GM23338 (cell line): ENCODE measurements at regions not wholly inside any gene's neighbourhood (a gene's known extent, or its start where the extent isn't known, plus 50 kb on each side); places are given as distances from the start of the nearest gene placed in this dataset.

Experiments used
- ATAC-seq: fragments of 200-7000 bp; cut with Tn5 transposase; 3 replicates; pipeline ENCODE4 v1.9.1; 2020
- DNase-seq: peaks from one replicate; pipeline ENCODE4 v3.0.0-alpha.2; 2015; ENCODE audit warnings: low spot score
- H2AFZ ChIP-seq: fragments of 200-600 bp; sonication (generic); 2 replicates; pipeline ENCODE4 v1.8.0; 2016; ENCODE audit warnings: antibody characterized with exemption, mild to moderate bottlenecking, moderate library complexity
- H3F3A ChIP-seq: fragments of 200-600 bp; sonication (generic); replicated peaks from 2 replicates; pipeline ENCODE4 v1.8.0; 2017; ENCODE audit warnings: antibody characterized with exemption, mixed run types, low read depth
- H3K27ac ChIP-seq: fragments of 200-600 bp; sonication (generic); 2 replicates; pipeline ENCODE4 v1.6.1; 2016; ENCODE audit warnings: low read depth
- H3K27me3 ChIP-seq: fragments of 200-600 bp; sonication (generic); 2 replicates; pipeline ENCODE4 v1.8.0; 2016; ENCODE audit warnings: mild to moderate bottlenecking, mixed run types, moderate library complexity; ENCODE audit not compliant: insufficient read depth
- H3K36me3 ChIP-seq: fragments of 200-600 bp; sonication (generic); 2 replicates; pipeline ENCODE4 v1.8.0; 2016; ENCODE audit warnings: mild to moderate bottlenecking; ENCODE audit not compliant: insufficient read depth
- H3K4me1 ChIP-seq: fragments of 200-600 bp; sonication (generic); 2 replicates; pipeline ENCODE4 v1.8.0; 2016; ENCODE audit warnings: mild to moderate bottlenecking, moderate library complexity; ENCODE audit not compliant: insufficient read depth
- H3K4me2 ChIP-seq: fragments of 200-600 bp; sonication (generic); 2 replicates; pipeline ENCODE4 v1.7.1; 2017; ENCODE audit warnings: mixed run types
- H3K4me3 ChIP-seq: fragments of 200-600 bp; sonication (generic); 2 replicates; pipeline ENCODE4 v1.6.1; 2016; ENCODE audit warnings: mixed run types
- H3K79me2 ChIP-seq: fragments of 200-600 bp; sonication (generic); replicated peaks from 2 replicates; pipeline ENCODE4 v1.8.0; 2017; ENCODE audit warnings: mild to moderate bottlenecking; ENCODE audit not compliant: insufficient read depth
- H3K9me2 ChIP-seq: fragments of 200-600 bp; sonication (generic); 2 replicates; pipeline ENCODE4 v1.8.0; 2017; ENCODE audit not compliant: insufficient read depth
- H4K20me1 ChIP-seq: fragments of 200-600 bp; sonication (generic); replicated peaks from 2 replicates; pipeline ENCODE4 v1.8.0; 2017; ENCODE audit warnings: mild to moderate bottlenecking; ENCODE audit not compliant: insufficient read depth
- H3K27ac Mint-ChIP-seq: 2 replicates; pipeline ENCODE4 v1.8.0; 2020; ENCODE audit warnings: inconsistent platforms, mild to moderate bottlenecking, moderate library complexity, mixed read lengths
- H3K27me3 Mint-ChIP-seq: 3 replicates; pipeline ENCODE4 v1.8.0; 2022; ENCODE audit warnings: low read depth, mild to moderate bottlenecking, moderate library complexity, mixed read lengths, inconsistent platforms; ENCODE audit not compliant: insufficient read depth, poor library complexity
- H3K36me3 Mint-ChIP-seq: 3 replicates; pipeline ENCODE4 v1.8.0; 2021; ENCODE audit warnings: low read depth, mild to moderate bottlenecking, inconsistent platforms, moderate library complexity, mixed read lengths
- H3K4me1 Mint-ChIP-seq: 3 replicates; pipeline ENCODE4 v1.8.0; 2020; ENCODE audit warnings: mild to moderate bottlenecking, inconsistent platforms, mixed read lengths
- H3K4me3 Mint-ChIP-seq: 3 replicates; pipeline ENCODE4 v1.8.0; 2021; ENCODE audit warnings: moderate library complexity, mild to moderate bottlenecking, inconsistent platforms, mixed read lengths
- H3K9me3 Mint-ChIP-seq: 3 replicates; pipeline ENCODE4 v1.8.0; 2020; ENCODE audit warnings: moderate library complexity, mild to moderate bottlenecking, inconsistent platforms, mixed read lengths
- ETS1 ChIP-seq: IDR thresholded peaks from 2 replicates; pipeline ENCODE4 v1.6.1; 2016; ENCODE audit warnings: antibody characterized with exemption
- TF ChIP-seq, protein P1 (sequence below): fragments of 250-450 bp; sonication (Bioruptor Pico); IDR thresholded peaks from 2 replicates; pipeline ENCODE4 v1.5.0; 2020; ENCODE audit warnings: mild to moderate bottlenecking, moderate library complexity

DNA sequence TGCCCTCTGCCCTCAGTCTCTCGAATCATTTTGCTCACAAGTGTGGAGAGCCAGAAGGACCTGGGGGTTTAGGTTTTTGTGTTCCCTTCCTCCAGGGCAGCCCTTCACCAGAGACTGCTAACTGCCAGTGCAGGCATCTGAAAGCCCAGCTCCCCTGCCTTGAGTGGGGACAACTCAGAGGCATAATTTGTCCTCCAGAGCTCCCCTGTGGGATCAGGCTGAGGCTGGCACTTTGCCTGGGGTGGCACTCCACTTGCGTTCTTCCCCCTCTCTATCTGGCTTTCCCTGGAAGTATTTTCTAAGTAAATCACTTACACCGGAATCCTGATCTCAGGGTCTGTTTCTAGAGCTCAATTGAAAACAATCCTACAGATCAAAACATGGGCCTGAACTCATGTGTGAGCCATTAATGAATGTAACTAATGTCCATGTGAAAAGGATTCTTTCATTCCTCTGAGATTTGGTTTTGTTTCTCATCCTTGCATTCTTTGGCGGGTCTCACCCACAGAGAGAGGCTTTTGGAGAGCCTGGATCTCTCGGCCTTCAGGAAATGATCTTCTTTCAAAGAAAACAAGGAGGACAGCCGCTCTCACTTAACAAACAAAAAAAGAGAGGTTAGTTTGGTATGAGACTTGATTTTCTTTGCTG is 125.7 kb upstream of the RIPOR2 start:
- TF ChIP-seq ETS1 = no peak
- TF ChIP-seq, protein P1, sequence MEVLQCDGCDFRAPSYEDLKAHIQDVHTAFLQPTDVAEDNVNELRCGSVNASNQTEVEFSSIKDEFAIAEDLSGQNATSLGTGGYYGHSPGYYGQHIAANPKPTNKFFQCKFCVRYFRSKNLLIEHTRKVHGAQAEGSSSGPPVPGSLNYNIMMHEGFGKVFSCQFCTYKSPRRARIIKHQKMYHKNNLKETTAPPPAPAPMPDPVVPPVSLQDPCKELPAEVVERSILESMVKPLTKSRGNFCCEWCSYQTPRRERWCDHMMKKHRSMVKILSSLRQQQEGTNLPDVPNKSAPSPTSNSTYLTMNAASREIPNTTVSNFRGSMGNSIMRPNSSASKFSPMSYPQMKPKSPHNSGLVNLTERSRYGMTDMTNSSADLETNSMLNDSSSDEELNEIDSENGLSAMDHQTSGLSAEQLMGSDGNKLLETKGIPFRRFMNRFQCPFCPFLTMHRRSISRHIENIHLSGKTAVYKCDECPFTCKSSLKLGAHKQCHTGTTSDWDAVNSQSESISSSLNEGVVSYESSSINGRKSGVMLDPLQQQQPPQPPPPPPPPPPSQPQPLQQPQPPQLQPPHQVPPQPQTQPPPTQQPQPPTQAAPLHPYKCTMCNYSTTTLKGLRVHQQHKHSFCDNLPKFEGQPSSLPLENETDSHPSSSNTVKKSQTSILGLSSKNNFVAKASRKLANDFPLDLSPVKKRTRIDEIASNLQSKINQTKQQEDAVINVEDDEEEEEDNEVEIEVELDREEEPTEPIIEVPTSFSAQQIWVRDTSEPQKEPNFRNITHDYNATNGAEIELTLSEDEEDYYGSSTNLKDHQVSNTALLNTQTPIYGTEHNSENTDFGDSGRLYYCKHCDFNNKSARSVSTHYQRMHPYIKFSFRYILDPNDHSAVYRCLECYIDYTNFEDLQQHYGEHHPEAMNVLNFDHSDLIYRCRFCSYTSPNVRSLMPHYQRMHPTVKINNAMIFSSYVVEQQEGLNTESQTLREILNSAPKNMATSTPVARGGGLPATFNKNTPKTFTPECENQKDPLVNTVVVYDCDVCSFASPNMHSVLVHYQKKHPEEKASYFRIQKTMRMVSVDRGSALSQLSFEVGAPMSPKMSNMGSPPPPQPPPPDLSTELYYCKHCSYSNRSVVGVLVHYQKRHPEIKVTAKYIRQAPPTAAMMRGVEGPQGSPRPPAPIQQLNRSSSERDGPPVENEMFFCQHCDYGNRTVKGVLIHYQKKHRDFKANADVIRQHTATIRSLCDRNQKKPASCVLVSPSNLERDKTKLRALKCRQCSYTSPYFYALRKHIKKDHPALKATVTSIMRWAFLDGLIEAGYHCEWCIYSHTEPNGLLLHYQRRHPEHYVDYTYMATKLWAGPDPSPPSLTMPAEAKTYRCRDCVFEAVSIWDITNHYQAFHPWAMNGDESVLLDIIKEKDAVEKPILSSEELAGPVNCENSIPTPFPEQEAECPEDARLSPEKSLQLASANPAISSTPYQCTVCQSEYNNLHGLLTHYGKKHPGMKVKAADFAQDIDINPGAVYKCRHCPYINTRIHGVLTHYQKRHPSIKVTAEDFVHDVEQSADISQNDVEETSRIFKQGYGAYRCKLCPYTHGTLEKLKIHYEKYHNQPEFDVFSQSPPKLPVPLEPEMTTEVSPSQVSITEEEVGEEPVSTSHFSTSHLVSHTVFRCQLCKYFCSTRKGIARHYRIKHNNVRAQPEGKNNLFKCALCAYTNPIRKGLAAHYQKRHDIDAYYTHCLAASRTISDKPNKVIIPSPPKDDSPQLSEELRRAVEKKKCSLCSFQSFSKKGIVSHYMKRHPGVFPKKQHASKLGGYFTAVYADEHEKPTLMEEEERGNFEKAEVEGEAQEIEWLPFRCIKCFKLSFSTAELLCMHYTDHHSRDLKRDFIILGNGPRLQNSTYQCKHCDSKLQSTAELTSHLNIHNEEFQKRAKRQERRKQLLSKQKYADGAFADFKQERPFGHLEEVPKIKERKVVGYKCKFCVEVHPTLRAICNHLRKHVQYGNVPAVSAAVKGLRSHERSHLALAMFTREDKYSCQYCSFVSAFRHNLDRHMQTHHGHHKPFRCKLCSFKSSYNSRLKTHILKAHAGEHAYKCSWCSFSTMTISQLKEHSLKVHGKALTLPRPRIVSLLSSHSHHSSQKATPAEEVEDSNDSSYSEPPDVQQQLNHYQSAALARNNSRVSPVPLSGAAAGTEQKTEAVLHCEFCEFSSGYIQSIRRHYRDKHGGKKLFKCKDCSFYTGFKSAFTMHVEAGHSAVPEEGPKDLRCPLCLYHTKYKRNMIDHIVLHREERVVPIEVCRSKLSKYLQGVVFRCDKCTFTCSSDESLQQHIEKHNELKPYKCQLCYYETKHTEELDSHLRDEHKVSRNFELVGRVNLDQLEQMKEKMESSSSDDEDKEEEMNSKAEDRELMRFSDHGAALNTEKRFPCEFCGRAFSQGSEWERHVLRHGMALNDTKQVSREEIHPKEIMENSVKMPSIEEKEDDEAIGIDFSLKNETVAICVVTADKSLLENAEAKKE (CRISPR knock-in tag) = peak; percentile 91
- H3K9me3 Mint-ChIP-seq = peaks cover 12% of the 10 kb centered on the region; the same call in 2 of the 3 replicates
- Histone ChIP-seq H3K36me3 (0 out of 2 replicates have a peak, but pooled peaks cover 3% of the 10 kb centered on the region), H3F3A (no peaks in the 10 kb centered on the region), H3K4me1 (peaks cover 13% of the 10 kb centered on the region), H3K4me3 (no peak overlapping the region), H3K4me2 (no peak overlapping the region), H3K9me2 (peaks cover 8% of the 10 kb centered on the region; the same call in 1 of the 2 replicates), H2AFZ (0 out of 2 replicates have a peak overlapping the region, but pooled peaks have one; percentile 1), H3K27ac (peak overlapping the region; percentile 71), H3K27me3 (no peaks in the 10 kb centered on the region), H3K79me2 (no peaks in the 10 kb centered on the region), H4K20me1 (no peaks in the 10 kb centered on the region)
- peaks cover 10% of the 10 kb centered on the region; the same call in 1 of the 3 replicates for H3K36me3 Mint-ChIP-seq
- ATAC-seq = peak; percentile 85
- H3K4me3 Mint-ChIP-seq = no peak overlapping the region
- peak overlapping the region; percentile 78 for H3K27ac Mint-ChIP-seq
- H3K4me1 Mint-ChIP-seq = peaks cover 21% of the 10 kb centered on the region
- DNase-seq = peak; percentile 60
- H3K27me3 Mint-ChIP-seq = peaks cover 10% of the 10 kb centered on the region
